HepG2 (cell line): ENCODE measurements at regions not wholly inside any gene's neighbourhood (a gene's known extent, or its start where the extent isn't known, plus 50 kb on each side); places are given as distances from the start of the nearest gene placed in this dataset.

ENCODE experiments used
- AGO1 ChIP-seq: fragments of 200-400 bp; formaldehyde crosslinking; IDR thresholded peaks from 2 replicates; pipeline ENCODE4 v1.6.1; 2017; ENCODE audit warnings: mild to moderate bottlenecking, low read depth, low read length, moderate library complexity; ENCODE audit not compliant: poor library complexity, severe bottlenecking
- E2F1 ChIP-seq: sonication (generic); formaldehyde crosslinking; IDR thresholded peaks from 2 replicates; pipeline ENCODE4 v1.5.0; 2020; ENCODE audit warnings: missing genetic modification reagents
- GLI4 ChIP-seq: sonication (generic); formaldehyde crosslinking; IDR thresholded peaks from 2 replicates; pipeline ENCODE4 v1.5.1; 2020; ENCODE audit warnings: missing genetic modification reagents, mild to moderate bottlenecking, moderate library complexity, borderline replicate concordance
- IRF2 ChIP-seq: IDR thresholded peaks from 2 replicates; pipeline ENCODE4 v1.6.1; 2018; ENCODE audit warnings: missing genetic modification reagents, missing compliant biosample characterization
- MAFK ChIP-seq, 2 experiments: IDR thresholded peaks in 1 of 2; conservative IDR thresholded peaks in 1 of 2; 2 replicates each; pipeline ENCODE4 v1.6.1; 2011; ENCODE audit warnings: improper control_type of control experiment in 2 of 2, low read length in 2 of 2
- SAFB2 ChIP-seq: sonication (generic); formaldehyde crosslinking; IDR thresholded peaks from 2 replicates; pipeline ENCODE4 v1.5.1; 2020; ENCODE audit warnings: missing genetic modification reagents, low read depth, mild to moderate bottlenecking, borderline replicate concordance
- TRIM24 ChIP-seq: sonication (generic); formaldehyde crosslinking; IDR thresholded peaks from 2 replicates; pipeline ENCODE4 v1.8.0; 2022; ENCODE audit warnings: mild to moderate bottlenecking, missing genetic modification reagents
- USF2 ChIP-seq, 2 experiments: sonication (generic) in 1 of 2; formaldehyde crosslinking in 1 of 2; IDR thresholded peaks; 2 replicates each; pipeline versions ENCODE4 v1.5.1 to v1.6.1; 2011 to 2020; ENCODE audit warnings: borderline replicate concordance in 1 of 2, low read depth in 1 of 2, low read length in 1 of 2, mild to moderate bottlenecking in 1 of 2, missing genetic modification reagents in 1 of 2, moderate library complexity in 1 of 2

GRCh38 chr2:238555786-238556542 lies 129.2 kb downstream of the ASB1 start:
- TF ChIP-seq IRF2 (CRISPR knock-in tag) = no peak
- TF ChIP-seq AGO1 = no peak
- TF ChIP-seq E2F1 = no peak
- TF ChIP-seq SAFB2 (CRISPR knock-in tag) = no peak
- no peak for TF ChIP-seq USF2 (IDR thresholded peaks at IDR 0.05; ENCODE audit: low read depth, low read length)
- TF ChIP-seq USF2 (CRISPR knock-in tag; IDR thresholded peaks at IDR 0.05; ENCODE audit: borderline replicate concordance) = no peak
- TF ChIP-seq GLI4 (CRISPR knock-in tag) = no peak
- no peak for TF ChIP-seq TRIM24
- TF ChIP-seq MAFK (conservative IDR thresholded peaks at IDR 0.05 in 1 of 2, IDR thresholded peaks at IDR 0.05 in 1 of 2; ENCODE audit: low read length in 2 of 2) = no peak
